PC-3 (cell line): ENCODE measurements at regions not wholly inside any gene's neighbourhood (a gene's known extent, or its start where the extent isn't known, plus 50 kb on each side); places are given as distances from the start of the nearest gene placed in this dataset.

Experiments
- ATAC-seq: fragments of 200-7000 bp; cut with Tn5 transposase; 2 replicates; pipeline ENCODE4 v1.9.1; 2020; ENCODE audit warnings: mild to moderate bottlenecking, moderate library complexity
- BruUV-seq: library from RNA; stranded (reverse); fragments of 400-500 nt; replicated peaks from 2 replicates; lab custom pipeline; 2021; lab: Mats Ljungman, UMichigan
- CTCF ChIA-PET: fragments of 300-600 bp; sonication (Branson Sonifier 250); formaldehyde crosslinking; loops from one replicate; lab custom pipeline; 2022; ENCODE audit warnings: antibody characterized with exemption; lab: Charles Lee
- POLR2A ChIA-PET: fragments of 300-600 bp; sonication (Branson Sonifier 250); formaldehyde crosslinking; loops from one replicate; lab custom pipeline; 2022; ENCODE audit warnings: antibody characterized with exemption; ENCODE audit not compliant: unreplicated experiment; lab: Charles Lee
- DNase-seq: peaks from one replicate; pipeline ENCODE4 v3.0.0-alpha.2; 2015
- H2AFZ ChIP-seq: fragments of 300-600 bp; sonication (generic); 2 replicates; pipeline ENCODE4 v1.6.0; 2016; ENCODE audit warnings: antibody characterized with exemption, low read length
- H3F3A ChIP-seq: fragments of 300-600 bp; sonication (generic); one replicate; pipeline ENCODE4 v1.6.0; 2017; ENCODE audit warnings: antibody characterized with exemption, low read length, control low read depth, mild to moderate bottlenecking; ENCODE audit not compliant: unreplicated experiment
- H3K27ac ChIP-seq: fragments of 300-600 bp; sonication (generic); 2 replicates; pipeline ENCODE4 v1.5.1; 2016; ENCODE audit warnings: mild to moderate bottlenecking, low read length
- H3K27me3 ChIP-seq: fragments of 300-600 bp; sonication (generic); 2 replicates; pipeline ENCODE4 v1.6.1; 2016; ENCODE audit warnings: low read length, mixed read lengths
- H3K36me3 ChIP-seq: fragments of 300-600 bp; sonication (generic); 2 replicates; pipeline ENCODE4 v1.6.1; 2016; ENCODE audit warnings: low read depth, mixed run types, low read length, mixed read lengths
- H3K4me1 ChIP-seq: fragments of 300-600 bp; sonication (generic); 2 replicates; pipeline ENCODE4 v1.5.1; 2016; ENCODE audit warnings: low read length; ENCODE audit not compliant: insufficient read depth
- H3K4me2 ChIP-seq: fragments of 300-600 bp; sonication (generic); 2 replicates; pipeline ENCODE4 v1.6.0; 2016; ENCODE audit warnings: low read length
- H3K4me3 ChIP-seq: fragments of 300-600 bp; sonication (generic); 2 replicates; pipeline ENCODE4 v1.5.1; 2016; ENCODE audit warnings: mild to moderate bottlenecking, low read length, mixed read lengths
- H3K79me2 ChIP-seq: fragments of 300-600 bp; sonication (generic); 2 replicates; pipeline ENCODE4 v1.6.1; 2017; ENCODE audit warnings: low read length, mixed read lengths
- H3K9ac ChIP-seq: fragments of 300-600 bp; sonication (generic); 2 replicates; pipeline ENCODE4 v1.6.0; 2016; ENCODE audit warnings: mild to moderate bottlenecking, low read length
- H3K9me2 ChIP-seq: fragments of 300-600 bp; sonication (generic); replicated peaks from 2 replicates; pipeline ENCODE4 v1.6.1; 2016; ENCODE audit warnings: mixed run types, low read length, mixed read lengths
- H3K9me3 ChIP-seq: fragments of 300-600 bp; sonication (generic); 2 replicates; pipeline ENCODE4 v1.6.1; 2016; ENCODE audit warnings: low read length, mixed read lengths
- H4K20me1 ChIP-seq: fragments of 300-600 bp; sonication (generic); 2 replicates; pipeline ENCODE4 v1.6.1; 2016; ENCODE audit warnings: low read length, mixed read lengths
- CTCF ChIP-seq: fragments of 300-600 bp; sonication (generic); conservative IDR thresholded peaks from 2 replicates; pipeline ENCODE4 v1.5.1; 2017; ENCODE audit warnings: antibody characterized with exemption, low read depth, mild to moderate bottlenecking, low read length
- EZH2 ChIP-seq: fragments of 300-600 bp; sonication (generic); IDR thresholded peaks from one replicate; pipeline ENCODE4 v1.6.1; 2017; ENCODE audit warnings: antibody characterized with exemption, mild to moderate bottlenecking, low read length; ENCODE audit not compliant: unreplicated experiment
- EZH2phosphoT487 ChIP-seq: fragments of 300-600 bp; sonication (generic); IDR thresholded peaks from 2 replicates; pipeline ENCODE4 v1.6.1; 2018; ENCODE audit warnings: mild to moderate bottlenecking, antibody characterized with exemption, low read length, borderline replicate concordance
- intact Hi-C: fragments of 100-400 bp; cut with micrococcal nuclease; formaldehyde crosslinking; loops from 2 replicates; pipeline ENCODE4 v1.9.0; 2023

GRCh38 chr13:66162470-66162869, 1067.7 kb downstream of the PCDH9 start:
- no peaks in the 10 kb centered on the region for H4K20me1 ChIP-seq
- no peak overlapping the region for H3K4me3 ChIP-seq
- H3K79me2 ChIP-seq: no peaks in the 10 kb centered on the region
- no peaks in the 10 kb centered on the region for H3K36me3 ChIP-seq
- TF ChIP-seq CTCF (no peak), EZH2phosphoT487 (no peak), EZH2 (no peak)
- no peaks in the 10 kb centered on the region for H3F3A ChIP-seq
- ATAC-seq (no peak), DNase-seq (no peak)
- no peak overlapping the region for H3K4me2 ChIP-seq
- H3K4me1 ChIP-seq: no peaks in the 10 kb centered on the region
- CTCF ChIA-PET: no interaction called here
- no peaks in the 10 kb centered on the region for H3K27me3 ChIP-seq
- no peak overlapping the region for H3K9ac ChIP-seq
- intact Hi-C loops: no loop called here
- no TSS peak for BruUV-seq
- no peaks in the 10 kb centered on the region for H3K9me2 ChIP-seq
- POLR2A ChIA-PET: no interaction called here
- H3K27ac ChIP-seq: no peak overlapping the region
- H3K9me3 ChIP-seq: no peaks in the 10 kb centered on the region
- no peak overlapping the region for H2AFZ ChIP-seq

- BruUV-seq: no TSS peak
- Histone ChIP-seq H4K20me1 (no peaks in the 10 kb centered on the region), H3K27ac (no peak overlapping the region), H3K4me2 (no peak overlapping the region), H3K9me3 (no peaks in the 10 kb centered on the region), H3K27me3 (no peaks in the 10 kb centered on the region), H3K36me3 (no peaks in the 10 kb centered on the region), H3K9ac (no peak overlapping the region), H3K79me2 (no peaks in the 10 kb centered on the region), H3K4me3 (no peak overlapping the region), H3K9me2 (no peaks in the 10 kb centered on the region), H3F3A (no peaks in the 10 kb centered on the region), H3K4me1 (no peaks in the 10 kb centered on the region), H2AFZ (no peak overlapping the region)
- CTCF ChIA-PET: no interaction called here
- no peak for ATAC-seq
- no peak for DNase-seq
- intact Hi-C loops: no loop called here
- POLR2A ChIA-PET: no interaction called here
- TF ChIP-seq EZH2phosphoT487 (no peak), EZH2 (no peak), CTCF (no peak)
Measured at GRCh38 chr13:66159511-66159910, 1070.6 kb downstream of the PCDH9 start.

- Histone ChIP-seq H4K20me1 (no peaks in the 10 kb centered on the region), H3K9ac (no peak overlapping the region), H3K4me2 (no peak overlapping the region), H3K79me2 (no peaks in the 10 kb centered on the region), H3K36me3 (no peaks in the 10 kb centered on the region), H3K4me1 (no peaks in the 10 kb centered on the region), H3K27ac (no peak overlapping the region), H3K9me3 (no peaks in the 10 kb centered on the region), H3K4me3 (no peak overlapping the region), H2AFZ (no peak overlapping the region), H3K9me2 (no peaks in the 10 kb centered on the region), H3F3A (no peaks in the 10 kb centered on the region), H3K27me3 (no peaks in the 10 kb centered on the region)
- no TSS peak for BruUV-seq
- POLR2A ChIA-PET: no interaction called here
- TF ChIP-seq EZH2 (no peak), CTCF (no peak), EZH2phosphoT487 (no peak)
- DNase-seq: no peak
- intact Hi-C loops: no loop called here
- CTCF ChIA-PET: no interaction called here
- no peak for ATAC-seq
Measured at GRCh38 chr13:66154976-66155375, 1075.2 kb downstream of the PCDH9 start.
